ENCODE measurements at regions not wholly inside any gene's neighbourhood (a gene's known extent, or its start where the extent isn't known, plus 50 kb on each side); places are given as distances from the start of the nearest gene placed in this dataset.

- H3K9ac ChIP-seq (ENCODE audit: low read length) = no peak overlapping the region
Observed at GRCh38 chr5:163941079-163941478, 435.7 kb downstream of the MAT2B start.

GRCh38 chr5:163943546-163943945 is 438.1 kb downstream of the MAT2B start:
- no peaks in the 10 kb centered on the region for H3K79me2 ChIP-seq (ENCODE audit: insufficient read depth, low read length)
- H2AFZ ChIP-seq (ENCODE audit: low read depth, low read length, severe bottlenecking) = no peak overlapping the region
- H3K9ac ChIP-seq (ENCODE audit: low read length) = no peak overlapping the region
- H3K9me3 ChIP-seq (ENCODE audit: insufficient read depth, low read length) = no peaks in the 10 kb centered on the region
- H3K27ac ChIP-seq (ENCODE audit: low read depth, low read length) = no peak overlapping the region
- TF ChIP-seq EZH2phosphoT487 (conservative IDR thresholded peaks at IDR 0.05; ENCODE audit: low read length) (no peak), CTCF (IDR thresholded peaks at IDR 0.05; ENCODE audit: insufficient read depth, low read length, poor library complexity, severe bottlenecking) (no peak)
- no peaks in the 10 kb centered on the region for H3K9me2 ChIP-seq (replicated peaks; ENCODE audit: insufficient read depth, low read length)
- H3K27me3 ChIP-seq (ENCODE audit: low read length) = no peaks in the 10 kb centered on the region
- H3F3A ChIP-seq (ENCODE audit: insufficient read depth) = no peaks in the 10 kb centered on the region
- no peak overlapping the region for H3K4me2 ChIP-seq (ENCODE audit: low read depth, low read length, poor library complexity, severe bottlenecking)
- no peaks in the 10 kb centered on the region for H4K20me1 ChIP-seq (ENCODE audit: low read depth, low read length)
- H3K36me3 ChIP-seq (ENCODE audit: low read length) = no peaks in the 10 kb centered on the region
- no peak overlapping the region for H3K4me3 ChIP-seq (ENCODE audit: insufficient read depth, low read length, poor library complexity, severe bottlenecking)

More at GRCh38 chr5:163941079-163941478, 435.7 kb downstream of the MAT2B start:
- no peaks in the 10 kb centered on the region for H3F3A ChIP-seq (ENCODE audit: insufficient read depth)
- no peak for TF ChIP-seq CTCF (IDR thresholded peaks at IDR 0.05; ENCODE audit: insufficient read depth, low read length, poor library complexity, severe bottlenecking)
- no peak for TF ChIP-seq EZH2phosphoT487 (conservative IDR thresholded peaks at IDR 0.05; ENCODE audit: low read length)
- no peaks in the 10 kb centered on the region for H3K36me3 ChIP-seq (ENCODE audit: low read length)
- H3K9me3 ChIP-seq (ENCODE audit: insufficient read depth, low read length) = no peaks in the 10 kb centered on the region
- no peak overlapping the region for H3K4me2 ChIP-seq (ENCODE audit: low read depth, low read length, poor library complexity, severe bottlenecking)
- no peak overlapping the region for H2AFZ ChIP-seq (ENCODE audit: low read depth, low read length, severe bottlenecking)
- no peak overlapping the region for H3K27ac ChIP-seq (ENCODE audit: low read depth, low read length)
- no peaks in the 10 kb centered on the region for H3K9me2 ChIP-seq (replicated peaks; ENCODE audit: insufficient read depth, low read length)
- H4K20me1 ChIP-seq (ENCODE audit: low read depth, low read length) = no peaks in the 10 kb centered on the region
- no peaks in the 10 kb centered on the region for H3K27me3 ChIP-seq (ENCODE audit: low read length)
- no peaks in the 10 kb centered on the region for H3K79me2 ChIP-seq (ENCODE audit: insufficient read depth, low read length)
- H3K4me3 ChIP-seq (ENCODE audit: insufficient read depth, low read length, poor library complexity, severe bottlenecking) = no peak overlapping the region

GRCh38 chr5:163944738-163945137 is 439.3 kb downstream of the MAT2B start:
- Histone ChIP-seq H2AFZ (ENCODE audit: low read depth, low read length, severe bottlenecking) (no peak overlapping the region), H3K36me3 (ENCODE audit: low read length) (no peaks in the 10 kb centered on the region), H3K4me3 (ENCODE audit: insufficient read depth, low read length, poor library complexity, severe bottlenecking) (no peak overlapping the region), H3K79me2 (ENCODE audit: insufficient read depth, low read length) (no peaks in the 10 kb centered on the region), H3K9me3 (ENCODE audit: insufficient read depth, low read length) (no peaks in the 10 kb centered on the region), H4K20me1 (ENCODE audit: low read depth, low read length) (no peaks in the 10 kb centered on the region), H3K27me3 (ENCODE audit: low read length) (no peaks in the 10 kb centered on the region), H3K9me2 (replicated peaks; ENCODE audit: insufficient read depth, low read length) (no peaks in the 10 kb centered on the region), H3F3A (ENCODE audit: insufficient read depth) (no peaks in the 10 kb centered on the region), H3K4me2 (ENCODE audit: low read depth, low read length, poor library complexity, severe bottlenecking) (no peak overlapping the region), H3K9ac (ENCODE audit: low read length) (no peak overlapping the region), H3K27ac (ENCODE audit: low read depth, low read length) (no peak overlapping the region)
- TF ChIP-seq CTCF (IDR thresholded peaks at IDR 0.05; ENCODE audit: insufficient read depth, low read length, poor library complexity, severe bottlenecking) (no peak), EZH2phosphoT487 (conservative IDR thresholded peaks at IDR 0.05; ENCODE audit: low read length) (no peak)

Data from SU-DHL-6 (cell line).